Body of pancreas (tissue), 4 donors: ENCODE measurements at regions not wholly inside any gene's neighbourhood (a gene's known extent, or its start where the extent isn't known, plus 50 kb on each side); places are given as distances from the start of the nearest gene placed in this dataset.
"Not testable (repeated sequence)": the region's sequence is repeated elsewhere in the genome, so short reads cannot be mapped to it uniquely, and the experiment has no call there.

Source experiments
- CTCF ChIP-seq, 7 experiments: fragments of 450-650 bp in 4 of 7; fragments of 200-600 bp in 3 of 7; sonication (generic) in 3 of 7; IDR thresholded peaks; one replicate each; pipeline ENCODE4 v1.5.1; 2016 to 2019; ENCODE audit warnings: antibody characterized with exemption in 7 of 7
- POLR2A ChIP-seq, 3 donors: fragments of 450-650 bp; IDR thresholded peaks; one replicate each; pipeline ENCODE4 v1.6.1; 2016; ENCODE audit warnings: antibody characterized with exemption in 3 of 3, mild to moderate bottlenecking in 2 of 3

- TF ChIP-seq CTCF, POLR2A (IDR thresholded peaks at IDR 0.05): not testable (repeated sequence)
Measured at GRCh38 chr2:87693882-87694281, 54.0 kb upstream of the PLGLB2 start.
